ENCODE measurements at regions not wholly inside any gene's neighbourhood (a gene's known extent, or its start where the extent isn't known, plus 50 kb on each side); places are given as distances from the start of the nearest gene placed in this dataset.

- Histone ChIP-seq H3K27ac (no peak overlapping the region), H3K27me3 (ENCODE audit: insufficient read depth, low read depth) (no peaks in the 10 kb centered on the region), H3K4me1 (replicated peaks; ENCODE audit: insufficient read depth) (no peaks in the 10 kb centered on the region), H3K9me3 (ENCODE audit: insufficient read depth, low read depth) (peaks cover 4% of the 10 kb centered on the region; the same call in 1 of the 2 replicates), H3K9me2 (ENCODE audit: insufficient read depth) (no peaks in the 10 kb centered on the region), H4K20me1 (ENCODE audit: insufficient read depth) (no peaks in the 10 kb centered on the region), H3K4me2 (no peak overlapping the region), H3F3A (ENCODE audit: insufficient read depth, low read depth) (no peaks in the 10 kb centered on the region), H3K4me3 (no peak overlapping the region), H3K79me2 (ENCODE audit: low read depth) (no peaks in the 10 kb centered on the region), H3K36me3 (ENCODE audit: low read depth) (no peaks in the 10 kb centered on the region), H2AFZ (no peak overlapping the region)
- ChIA-PET CTCF (no interaction called here), POLR2A (ENCODE audit: unreplicated experiment) (no interaction called here)
- TF ChIP-seq EZH2 (IDR thresholded peaks at IDR 0.05; ENCODE audit: low read depth) = no peak
- TF ChIP-seq CTCF (conservative IDR thresholded peaks at IDR 0.05) = no peak
- no peak for DNase-seq
- BruUV-seq (replicated peaks) = no TSS peak
- intact Hi-C loops (cut with micrococcal nuclease; ENCODE audit: unreplicated experiment) = no loop called here
Measured at GRCh38 chr3:13173186-13173585, 100.0 kb upstream of the IQSEC1 start.

- ChIA-PET POLR2A (ENCODE audit: unreplicated experiment) (no interaction called here), CTCF (no interaction called here)
- no peak for DNase-seq
- no peak overlapping the region for H3K4me3 ChIP-seq
- H3K36me3 ChIP-seq (ENCODE audit: low read depth) = no peaks in the 10 kb centered on the region
- no peak for TF ChIP-seq EZH2 (IDR thresholded peaks at IDR 0.05; ENCODE audit: low read depth)
- TF ChIP-seq CTCF (conservative IDR thresholded peaks at IDR 0.05) = no peak
- intact Hi-C loops (cut with micrococcal nuclease; ENCODE audit: unreplicated experiment) = no loop called here
- no peak overlapping the region for H3K4me2 ChIP-seq
- no TSS peak for BruUV-seq (replicated peaks)
- no peaks in the 10 kb centered on the region for H3K4me1 ChIP-seq (replicated peaks; ENCODE audit: insufficient read depth)
- H2AFZ ChIP-seq = no peak overlapping the region
- H3K27ac ChIP-seq = no peak overlapping the region
- no peaks in the 10 kb centered on the region for H4K20me1 ChIP-seq (ENCODE audit: insufficient read depth)
- H3K27me3 ChIP-seq (ENCODE audit: insufficient read depth, low read depth) = no peaks in the 10 kb centered on the region
- H3K9me2 ChIP-seq (ENCODE audit: insufficient read depth) = no peaks in the 10 kb centered on the region
- H3K79me2 ChIP-seq (ENCODE audit: low read depth) = no peaks in the 10 kb centered on the region
- no peaks in the 10 kb centered on the region for H3K9me3 ChIP-seq (ENCODE audit: insufficient read depth, low read depth)
- H3F3A ChIP-seq (ENCODE audit: insufficient read depth, low read depth) = no peaks in the 10 kb centered on the region
Measured at GRCh38 chr3:13172644-13173013, 99.4 kb upstream of the IQSEC1 start.

GRCh38 chr3:13171704-13172643, 98.7 kb upstream of the IQSEC1 start:
- Histone ChIP-seq H3F3A (ENCODE audit: insufficient read depth, low read depth) (no peaks in the 10 kb centered on the region), H3K4me3 (no peak overlapping the region), H3K4me2 (no peak overlapping the region), H4K20me1 (ENCODE audit: insufficient read depth) (no peaks in the 10 kb centered on the region), H3K36me3 (ENCODE audit: low read depth) (no peaks in the 10 kb centered on the region), H3K4me1 (replicated peaks; ENCODE audit: insufficient read depth) (no peaks in the 10 kb centered on the region), H3K9me2 (ENCODE audit: insufficient read depth) (no peaks in the 10 kb centered on the region), H3K79me2 (ENCODE audit: low read depth) (no peaks in the 10 kb centered on the region), H3K27me3 (ENCODE audit: insufficient read depth, low read depth) (no peaks in the 10 kb centered on the region), H2AFZ (no peak overlapping the region), H3K9me3 (ENCODE audit: insufficient read depth, low read depth) (no peaks in the 10 kb centered on the region), H3K27ac (no peak overlapping the region)
- intact Hi-C loops (cut with micrococcal nuclease; ENCODE audit: unreplicated experiment) = no loop called here
- CTCF ChIA-PET = no interaction called here
- DNase-seq = no peak
- POLR2A ChIA-PET (ENCODE audit: unreplicated experiment) = no interaction called here
- TF ChIP-seq EZH2 (IDR thresholded peaks at IDR 0.05; ENCODE audit: low read depth) (no peak), CTCF (conservative IDR thresholded peaks at IDR 0.05) (no peak)
- BruUV-seq (replicated peaks) = no TSS peak
